ENCODE measurements at regions not wholly inside any gene's neighbourhood (a gene's known extent, or its start where the extent isn't known, plus 50 kb on each side); places are given as distances from the start of the nearest gene placed in this dataset.

GRCh38 chr10:10315989-10316388, 701.7 kb upstream of the CELF2 start:
- no peak for FAIRE-seq
- Histone ChIP-seq H3K4me1 (ENCODE audit: control insufficient read depth, extremely low read depth, insufficient read depth, low read length) (peaks cover 4% of the 10 kb centered on the region), H3K4me2 (ENCODE audit: control insufficient read depth, extremely low read depth, insufficient read depth, low read depth, low read length) (no peak overlapping the region), H3K4me3 (ENCODE audit: control insufficient read depth in 2 of 3, extremely low read depth in 1 of 3, insufficient read depth in 2 of 3, low read depth in 1 of 3, low read length in 3 of 3) (no peak overlapping the region), H3K79me2 (ENCODE audit: control insufficient read depth, insufficient read depth, low read length) (no peaks in the 10 kb centered on the region), H4K20me1 (ENCODE audit: control insufficient read depth, extremely low read depth, insufficient read depth, low read length) (no peaks in the 10 kb centered on the region), H3K36me3 (ENCODE audit: control insufficient read depth in 2 of 2, extremely low read depth in 1 of 2, insufficient read depth in 2 of 2, low read length in 2 of 2) (no peaks in the 10 kb centered on the region), H3K9me1 (ENCODE audit: control insufficient read depth, extremely low read depth, insufficient read depth, low read length) (no peaks in the 10 kb centered on the region), H2AFZ (ENCODE audit: control insufficient read depth, low read length) (no peak overlapping the region), H3K9me3 (ENCODE audit: control insufficient read depth, low read depth, low read length) (no peaks in the 10 kb centered on the region), H3K9ac (ENCODE audit: control insufficient read depth, extremely low read depth, insufficient read depth, low read length) (no peak overlapping the region), H3K27me3 (ENCODE audit: control insufficient read depth, extremely low read depth, insufficient read depth, low read length) (no peaks in the 10 kb centered on the region), H3K27ac (ENCODE audit: control insufficient read depth, insufficient read depth, low read length) (no peak overlapping the region)
- TF ChIP-seq, protein P1, sequence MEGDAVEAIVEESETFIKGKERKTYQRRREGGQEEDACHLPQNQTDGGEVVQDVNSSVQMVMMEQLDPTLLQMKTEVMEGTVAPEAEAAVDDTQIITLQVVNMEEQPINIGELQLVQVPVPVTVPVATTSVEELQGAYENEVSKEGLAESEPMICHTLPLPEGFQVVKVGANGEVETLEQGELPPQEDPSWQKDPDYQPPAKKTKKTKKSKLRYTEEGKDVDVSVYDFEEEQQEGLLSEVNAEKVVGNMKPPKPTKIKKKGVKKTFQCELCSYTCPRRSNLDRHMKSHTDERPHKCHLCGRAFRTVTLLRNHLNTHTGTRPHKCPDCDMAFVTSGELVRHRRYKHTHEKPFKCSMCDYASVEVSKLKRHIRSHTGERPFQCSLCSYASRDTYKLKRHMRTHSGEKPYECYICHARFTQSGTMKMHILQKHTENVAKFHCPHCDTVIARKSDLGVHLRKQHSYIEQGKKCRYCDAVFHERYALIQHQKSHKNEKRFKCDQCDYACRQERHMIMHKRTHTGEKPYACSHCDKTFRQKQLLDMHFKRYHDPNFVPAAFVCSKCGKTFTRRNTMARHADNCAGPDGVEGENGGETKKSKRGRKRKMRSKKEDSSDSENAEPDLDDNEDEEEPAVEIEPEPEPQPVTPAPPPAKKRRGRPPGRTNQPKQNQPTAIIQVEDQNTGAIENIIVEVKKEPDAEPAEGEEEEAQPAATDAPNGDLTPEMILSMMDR (optimal IDR thresholded peaks at IDR 0.05 in 1 of 3, IDR thresholded peaks at IDR 0.05 in 1 of 3, conservative IDR thresholded peaks at IDR 0.05 in 1 of 3; ENCODE audit: extremely low read depth in 1 of 3, insufficient read depth in 2 of 3, low read length in 3 of 3), result no peak
- DNase-seq (ENCODE audit: low read depth, low spot score), result no peak
- dilution Hi-C loops (cut with MboI; ENCODE audit: extremely low pct_ligation_motif_present, low sequenced_read_pairs), result no loop called here

DNA sequence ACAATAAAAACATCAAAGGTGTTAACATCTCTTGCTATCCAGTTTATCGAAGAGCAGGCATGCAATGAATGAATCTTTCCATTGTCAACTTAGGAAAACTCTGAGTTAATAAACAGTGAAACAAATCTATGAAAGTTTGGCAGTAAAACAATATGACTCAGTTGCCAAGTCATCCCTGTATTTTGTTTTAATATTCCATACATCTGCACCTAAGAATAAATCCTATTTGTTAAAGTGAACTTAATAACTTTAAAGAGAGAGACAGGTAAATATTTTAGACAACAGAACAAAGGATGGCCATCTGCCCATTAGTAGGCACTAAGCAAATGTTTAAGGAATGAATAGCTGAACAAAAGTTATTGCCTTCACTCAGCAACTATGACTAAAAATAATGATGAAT, 700.5 kb upstream of the CELF2 start:
- Histone ChIP-seq H3K9ac (ENCODE audit: control insufficient read depth, extremely low read depth, insufficient read depth, low read length) (no peak overlapping the region), H3K4me2 (ENCODE audit: control insufficient read depth, extremely low read depth, insufficient read depth, low read depth, low read length) (no peak overlapping the region), H4K20me1 (ENCODE audit: control insufficient read depth, extremely low read depth, insufficient read depth, low read length) (no peaks in the 10 kb centered on the region), H3K4me3 (ENCODE audit: control insufficient read depth in 2 of 3, extremely low read depth in 1 of 3, insufficient read depth in 2 of 3, low read depth in 1 of 3, low read length in 3 of 3) (no peak overlapping the region), H3K79me2 (ENCODE audit: control insufficient read depth, insufficient read depth, low read length) (no peaks in the 10 kb centered on the region), H3K36me3 (ENCODE audit: control insufficient read depth in 2 of 2, extremely low read depth in 1 of 2, insufficient read depth in 2 of 2, low read length in 2 of 2) (no peaks in the 10 kb centered on the region), H3K9me1 (ENCODE audit: control insufficient read depth, extremely low read depth, insufficient read depth, low read length) (no peaks in the 10 kb centered on the region), H3K27me3 (ENCODE audit: control insufficient read depth, extremely low read depth, insufficient read depth, low read length) (no peaks in the 10 kb centered on the region), H3K4me1 (ENCODE audit: control insufficient read depth, extremely low read depth, insufficient read depth, low read length) (peaks cover 11% of the 10 kb centered on the region), H3K9me3 (ENCODE audit: control insufficient read depth, low read depth, low read length) (no peaks in the 10 kb centered on the region), H3K27ac (ENCODE audit: control insufficient read depth, insufficient read depth, low read length) (no peak overlapping the region), H2AFZ (ENCODE audit: control insufficient read depth, low read length) (no peak overlapping the region)
- FAIRE-seq (no peak), DNase-seq (ENCODE audit: low read depth, low spot score) (no peak)
- dilution Hi-C loops (cut with MboI; ENCODE audit: extremely low pct_ligation_motif_present, low sequenced_read_pairs), result no loop called here
- TF ChIP-seq EZH2 (IDR thresholded peaks at IDR 0.05; ENCODE audit: low read length), result no peak
- TF ChIP-seq, protein P1 (optimal IDR thresholded peaks at IDR 0.05 in 1 of 3, IDR thresholded peaks at IDR 0.05 in 1 of 3, conservative IDR thresholded peaks at IDR 0.05 in 1 of 3; ENCODE audit: extremely low read depth in 1 of 3, insufficient read depth in 2 of 3, low read length in 3 of 3), result no peak
